ENCODE measurements at regions not wholly inside any gene's neighbourhood (a gene's known extent, or its start where the extent isn't known, plus 50 kb on each side); places are given as distances from the start of the nearest gene placed in this dataset.

GRCh38 chr3:127069814-127070440 is 87.0 kb downstream of the PLXNA1 start:
- H3K14ac ChIP-seq (ENCODE audit: insufficient read depth, low read length), result no peak overlapping the region
- no peak overlapping the region for H2BK20ac ChIP-seq (ENCODE audit: low read depth, low read length, poor library complexity, severe bottlenecking)
- no peaks in the 10 kb centered on the region for H3K79me1 ChIP-seq (ENCODE audit: insufficient read depth, low read depth, low read length, poor library complexity, severe bottlenecking)
- H3K4me1 Mint-ChIP-seq, result peaks cover 7 to 9% of the 10 kb centered on the region in 2 experiments; a peak in 2 of 4 replicates
- H3K18ac ChIP-seq (ENCODE audit: insufficient read length, low read depth, low read length), result no peak overlapping the region
- H4K91ac ChIP-seq (ENCODE audit: insufficient read length, low read depth, low read length), result no peak overlapping the region
- no peaks in the 10 kb centered on the region for H3K23me2 ChIP-seq (ENCODE audit: insufficient read length, low read depth, low read length, poor library complexity, severe bottlenecking)
- H3K4me1 ChIP-seq (ENCODE audit: insufficient read depth, low read length), result no peaks in the 10 kb centered on the region
- no peaks in the 10 kb centered on the region for H3K9me3 ChIP-seq (ENCODE audit: control insufficient read depth, low read depth, low read length)
- H3K27ac ChIP-seq (ENCODE audit: insufficient read length, low read depth, low read length), result no peak overlapping the region
- H2AFZ ChIP-seq (ENCODE audit: low read length), result no peak overlapping the region
- H4K5ac ChIP-seq (ENCODE audit: insufficient read length, low read depth, low read length), result no peak overlapping the region
- no peak overlapping the region for H3K4me2 ChIP-seq (ENCODE audit: insufficient read depth, insufficient read length, low read length)
- no peak overlapping the region for H3K4me3 Mint-ChIP-seq
- no peak overlapping the region for H3K23ac ChIP-seq (ENCODE audit: insufficient read length, low read depth, low read length)
- no peak overlapping the region for H2BK5ac ChIP-seq (ENCODE audit: insufficient read length, low read length)
- TF ChIP-seq CTCF (conservative IDR thresholded peaks at IDR 0.05), result no peak
- peaks cover 0 to 1% (median 0%) of the 10 kb centered on the region in 3 experiments; a peak in 1 of 7 replicates for H3K36me3 Mint-ChIP-seq (ENCODE audit: insufficient read depth in 1 of 3, low read depth in 3 of 3)
- H3K27me3 Mint-ChIP-seq (ENCODE audit: low read depth), result no peaks in the 10 kb centered on the region; the same call in none of the 2 replicates
- no peak overlapping the region for H3K9ac ChIP-seq (ENCODE audit: extremely low read depth, insufficient read length, low read length)
- no peaks in the 10 kb centered on the region for H3K79me2 ChIP-seq (ENCODE audit: insufficient read depth, low read length)
- H2BK15ac ChIP-seq (ENCODE audit: low read depth, low read length), result no peak overlapping the region
- H3K27ac Mint-ChIP-seq, result no peak overlapping the region
- H3K9me3 Mint-ChIP-seq, result no peaks in the 10 kb centered on the region
- H3K56ac ChIP-seq (ENCODE audit: insufficient read length, low read depth, low read length), result no peak overlapping the region
- no peaks in the 10 kb centered on the region for H4K20me1 ChIP-seq (ENCODE audit: control insufficient read depth, insufficient read depth, insufficient read length)
- no peak overlapping the region for H3K4ac ChIP-seq (ENCODE audit: low read depth, low read length)
- H3K27me3 ChIP-seq (ENCODE audit: insufficient read depth, low read length), result no peaks in the 10 kb centered on the region
- WGBS (ENCODE audit: extremely low coverage, insufficient read length, low lambda C conversion rate), result no CpG with 5 or more reads among the region's 14 CpGs
- H2AK5ac ChIP-seq (ENCODE audit: insufficient read length, low read length), result no peak overlapping the region
- no peak overlapping the region for H3T11ph ChIP-seq (ENCODE audit: low read length)
- H2BK12ac ChIP-seq (ENCODE audit: insufficient read length, low read depth, low read length), result no peak overlapping the region
- no peak overlapping the region for H2BK120ac ChIP-seq (ENCODE audit: low read depth, low read length, poor library complexity, severe bottlenecking)
- H4K8ac ChIP-seq (replicated peaks; ENCODE audit: insufficient read length, low read depth, low read length), result no peak overlapping the region
- DNase-seq, result no peak

Data from H9 (cell line).